H9 (cell line): ENCODE measurements at regions not wholly inside any gene's neighbourhood (a gene's known extent, or its start where the extent isn't known, plus 50 kb on each side); places are given as distances from the start of the nearest gene placed in this dataset.

Source experiments
- DNase-seq: peaks from one replicate; pipeline ENCODE4 v3.0.0-alpha.2; 2017
- H2AFZ ChIP-seq: one replicate; pipeline ENCODE4 v1.6.1; 2013; ENCODE audit warnings: mild to moderate bottlenecking, low read length, control low read depth, moderate library complexity
- H2AK5ac ChIP-seq: 2 replicates; pipeline ENCODE4 v1.6.1; 2013; ENCODE audit warnings: low read length, control low read depth, mixed read lengths; ENCODE audit not compliant: insufficient read length
- H2BK120ac ChIP-seq: one replicate; pipeline ENCODE4 v1.6.1; 2013; ENCODE audit warnings: low read depth, mild to moderate bottlenecking, low read length, control low read depth, inconsistent platforms; ENCODE audit not compliant: poor library complexity, severe bottlenecking
- H2BK12ac ChIP-seq: 2 replicates; pipeline ENCODE4 v1.6.1; 2013; ENCODE audit warnings: low read length, control low read depth, mixed read lengths, low read depth; ENCODE audit not compliant: insufficient read length
- H2BK15ac ChIP-seq: 2 replicates; pipeline ENCODE4 v1.6.1; 2013; ENCODE audit warnings: low read depth, low read length, control low read depth
- H2BK20ac ChIP-seq: one replicate; pipeline ENCODE4 v1.6.1; 2013; ENCODE audit warnings: low read depth, mild to moderate bottlenecking, low read length, control low read depth, inconsistent platforms; ENCODE audit not compliant: poor library complexity, severe bottlenecking
- H2BK5ac ChIP-seq: 2 replicates; pipeline ENCODE4 v1.6.1; 2013; ENCODE audit warnings: low read length, control low read depth, mixed read lengths; ENCODE audit not compliant: insufficient read length
- H3K14ac ChIP-seq: 2 replicates; pipeline ENCODE4 v1.6.1; 2013; ENCODE audit warnings: low read length, control low read depth; ENCODE audit not compliant: insufficient read depth
- H3K18ac ChIP-seq: 2 replicates; pipeline ENCODE4 v1.6.1; 2013; ENCODE audit warnings: low read depth, mild to moderate bottlenecking, mixed read lengths, low read length, control low read depth; ENCODE audit not compliant: insufficient read length
- H3K23ac ChIP-seq: 2 replicates; pipeline ENCODE4 v1.6.1; 2013; ENCODE audit warnings: low read length, control low read depth, mixed read lengths, low read depth; ENCODE audit not compliant: insufficient read length
- H3K23me2 ChIP-seq: 2 replicates; pipeline ENCODE4 v1.6.1; 2013; ENCODE audit warnings: low read depth, mild to moderate bottlenecking, mixed read lengths, low read length, control low read depth; ENCODE audit not compliant: insufficient read length, poor library complexity, severe bottlenecking
- H3K27ac ChIP-seq: 2 replicates; pipeline ENCODE4 v1.5.1; 2013; ENCODE audit warnings: low read length, control low read depth, mixed read lengths, low read depth; ENCODE audit not compliant: insufficient read length
- H3K27me3 ChIP-seq: 2 replicates; pipeline ENCODE4 v1.6.1; 2013; ENCODE audit warnings: low read length, control low read depth, inconsistent platforms; ENCODE audit not compliant: insufficient read depth
- H3K4ac ChIP-seq: 2 replicates; pipeline ENCODE4 v1.6.1; 2013; ENCODE audit warnings: low read depth, mild to moderate bottlenecking, control low read depth, inconsistent platforms, low read length, moderate library complexity
- H3K4me1 ChIP-seq: 2 replicates; pipeline ENCODE4 v1.6.1; 2013; ENCODE audit warnings: low read length, control low read depth, inconsistent platforms; ENCODE audit not compliant: insufficient read depth
- H3K4me2 ChIP-seq: 2 replicates; pipeline ENCODE4 v1.6.1; 2013; ENCODE audit warnings: low read length, control low read depth, mixed read lengths; ENCODE audit not compliant: insufficient read length, insufficient read depth
- H3K56ac ChIP-seq: 2 replicates; pipeline ENCODE4 v1.6.1; 2013; ENCODE audit warnings: low read depth, mild to moderate bottlenecking, mixed read lengths, low read length, control low read depth; ENCODE audit not compliant: insufficient read length
- H3K79me1 ChIP-seq: 2 replicates; pipeline ENCODE4 v1.6.1; 2013; ENCODE audit warnings: low read depth, mild to moderate bottlenecking, moderate library complexity, low read length, control low read depth, inconsistent platforms; ENCODE audit not compliant: insufficient read depth, poor library complexity, severe bottlenecking
- H3K79me2 ChIP-seq: 2 replicates; pipeline ENCODE4 v1.6.1; 2013; ENCODE audit warnings: low read length, control low read depth, inconsistent platforms; ENCODE audit not compliant: insufficient read depth
- H3K9ac ChIP-seq: 2 replicates; pipeline ENCODE4 v1.6.1; 2013; ENCODE audit warnings: low read length, control low read depth, mixed read lengths; ENCODE audit not compliant: insufficient read length; ENCODE audit errors: extremely low read depth
- H3K9me3 ChIP-seq: one replicate; pipeline ENCODE4 v1.6.1; 2013; ENCODE audit warnings: low read depth, low read length, inconsistent platforms; ENCODE audit not compliant: control insufficient read depth
- H3T11ph ChIP-seq: one replicate; pipeline ENCODE4 v1.6.1; 2013; ENCODE audit warnings: mild to moderate bottlenecking, low read length, control low read depth, inconsistent platforms
- H4K20me1 ChIP-seq: one replicate; pipeline ENCODE4 v1.6.1; 2013; ENCODE audit not compliant: control insufficient read depth, insufficient read length, insufficient read depth
- H4K5ac ChIP-seq: 2 replicates; pipeline ENCODE4 v1.6.1; 2013; ENCODE audit warnings: low read depth, mild to moderate bottlenecking, mixed read lengths, low read length, control low read depth; ENCODE audit not compliant: insufficient read length
- H4K8ac ChIP-seq: replicated peaks from 2 replicates; pipeline ENCODE4 v1.6.1; 2013; ENCODE audit warnings: low read length, control low read depth, mixed read lengths, low read depth; ENCODE audit not compliant: insufficient read length
- H4K91ac ChIP-seq: 2 replicates; pipeline ENCODE4 v1.6.1; 2013; ENCODE audit warnings: low read depth, mild to moderate bottlenecking, moderate library complexity, mixed read lengths, low read length, control low read depth; ENCODE audit not compliant: insufficient read length
- H3K27ac Mint-ChIP-seq, 3 experiments: 2 replicates in 2 of 3; 3 replicates in 1 of 3; pipeline ENCODE4 v1.8.0; 2020 to 2021; ENCODE audit warnings: mixed read lengths in 3 of 3, mild to moderate bottlenecking in 1 of 3, moderate library complexity in 1 of 3
- H3K27me3 Mint-ChIP-seq: 2 replicates; pipeline ENCODE4 v1.8.0; 2021; ENCODE audit warnings: low read depth, mild to moderate bottlenecking, moderate library complexity, mixed read lengths
- H3K36me3 Mint-ChIP-seq, 3 experiments: 2 replicates in 2 of 3; 3 replicates in 1 of 3; pipeline ENCODE4 v1.8.0; 2020 to 2021; ENCODE audit warnings: low read depth in 3 of 3, mixed read lengths in 3 of 3; ENCODE audit not compliant: insufficient read depth in 1 of 3
- H3K4me1 Mint-ChIP-seq, 2 experiments: 2 replicates each; pipeline ENCODE4 v1.8.0; 2020; ENCODE audit warnings: mixed read lengths in 2 of 2
- H3K4me3 Mint-ChIP-seq, 2 experiments: 2 replicates in 1 of 2; 3 replicates in 1 of 2; pipeline ENCODE4 v1.8.0; 2020 to 2021; ENCODE audit warnings: mild to moderate bottlenecking in 2 of 2, mixed read lengths in 2 of 2, moderate library complexity in 1 of 2
- H3K9me3 Mint-ChIP-seq, 2 experiments: 2 replicates in 1 of 2; 3 replicates in 1 of 2; pipeline ENCODE4 v1.8.0; 2020; ENCODE audit warnings: mild to moderate bottlenecking in 2 of 2, mixed read lengths in 2 of 2, moderate library complexity in 1 of 2
- CTCF ChIP-seq: fragments of 200-600 bp; sonication (generic); conservative IDR thresholded peaks from 3 replicates; pipeline ENCODE4 v1.8.0; 2021; ENCODE audit warnings: antibody characterized with exemption, mild to moderate bottlenecking
- WGBS: extraction: QIAGEN DNeasy Blood & Tissue Kit; methylation state at CpG from one replicate; pipeline ENCODE4 v1.1.7; 2013; ENCODE audit warnings: missing lambda C conversion rate, low lambda C conversion rate, mixed read lengths; ENCODE audit not compliant: insufficient read length; ENCODE audit errors: extremely low coverage; 5-methylcytosine and 5-hydroxymethylcytosine counted together

GRCh38 chr2:166792808-166793207, 95.5 kb upstream of the XIRP2 start:
- no peak for DNase-seq
- no peaks in the 10 kb centered on the region for H3K27me3 ChIP-seq
- no peak overlapping the region for H3K14ac ChIP-seq
- no CpG with 5 or more reads among the region's 3 CpGs for WGBS
- H2BK15ac ChIP-seq: no peak overlapping the region
- no peaks in the 10 kb centered on the region for H3K79me2 ChIP-seq
- no peaks in the 10 kb centered on the region for H3K27me3 Mint-ChIP-seq
- peaks cover 0 to 18% (median 2%) of the 10 kb centered on the region in 3 experiments; a peak in 4 of 7 replicates for H3K36me3 Mint-ChIP-seq
- H3K9me3 ChIP-seq: no peaks in the 10 kb centered on the region
- no peak overlapping the region for H3K18ac ChIP-seq
- H3K56ac ChIP-seq: no peak overlapping the region
- TF ChIP-seq CTCF: no peak
- H4K8ac ChIP-seq: no peak overlapping the region
- H3K4me2 ChIP-seq: no peak overlapping the region
- no peaks in the 10 kb centered on the region for H3K79me1 ChIP-seq
- H3K4me1 ChIP-seq: no peaks in the 10 kb centered on the region
- H3K23me2 ChIP-seq: no peaks in the 10 kb centered on the region
- peaks cover 8 to 19% of the 10 kb centered on the region in 2 experiments; a peak in 4 of 5 replicates for H3K9me3 Mint-ChIP-seq
- H4K20me1 ChIP-seq: no peaks in the 10 kb centered on the region
- no peak overlapping the region for H2AK5ac ChIP-seq
- H4K5ac ChIP-seq: no peak overlapping the region
- H3K23ac ChIP-seq: no peak overlapping the region
- H2BK120ac ChIP-seq: no peak overlapping the region
- H2BK12ac ChIP-seq: no peak overlapping the region
- H3K27ac Mint-ChIP-seq: no peak overlapping the region
- 0 out of 4 replicates have a peak, but pooled peaks cover 0 to 4% of the 10 kb centered on the region in 2 experiments for H3K4me1 Mint-ChIP-seq
- H2BK20ac ChIP-seq: no peak overlapping the region
- no peak overlapping the region for H4K91ac ChIP-seq
- H3T11ph ChIP-seq: no peak overlapping the region
- H3K9ac ChIP-seq: no peak overlapping the region
- H3K27ac ChIP-seq: no peak overlapping the region
- H3K4ac ChIP-seq: no peak overlapping the region
- H2BK5ac ChIP-seq: no peak overlapping the region
- H2AFZ ChIP-seq: no peak overlapping the region
- H3K4me3 Mint-ChIP-seq: no peak overlapping the region
